ENCODE measurements at regions not wholly inside any gene's neighbourhood (a gene's known extent, or its start where the extent isn't known, plus 50 kb on each side); places are given as distances from the start of the nearest gene placed in this dataset.

GRCh38 chr12:130240831-130241590 is 78.7 kb downstream of the FZD10 start:
- Histone ChIP-seq H3K9ac (ENCODE audit: low read length) (no peak overlapping the region), H3K9me3 (ENCODE audit: control insufficient read depth, low read length) (no peaks in the 10 kb centered on the region), H3K4me3 (ENCODE audit: low read length) (no peak overlapping the region), H3K4me1 (ENCODE audit: control insufficient read depth, insufficient read depth, low read length) (no peaks in the 10 kb centered on the region), H3K36me3 (ENCODE audit: control insufficient read depth, insufficient read depth, low read length) (no peaks in the 10 kb centered on the region), H3K27me3 (ENCODE audit: control insufficient read depth, insufficient read depth, low read length) (no peaks in the 10 kb centered on the region)

GRCh38 chr12:130242506-130242905 is 80.2 kb downstream of the FZD10 start:
- Histone ChIP-seq H3K4me1 (ENCODE audit: control insufficient read depth, insufficient read depth, low read length) (no peaks in the 10 kb centered on the region), H3K27me3 (ENCODE audit: control insufficient read depth, insufficient read depth, low read length) (no peaks in the 10 kb centered on the region), H3K36me3 (ENCODE audit: control insufficient read depth, insufficient read depth, low read length) (no peaks in the 10 kb centered on the region), H3K9ac (ENCODE audit: low read length) (no peak overlapping the region), H3K9me3 (ENCODE audit: control insufficient read depth, low read length) (no peaks in the 10 kb centered on the region), H3K4me3 (ENCODE audit: low read length) (no peak overlapping the region)

GRCh38 chr12:130245251-130245650 is 83.0 kb downstream of the FZD10 start:
- H3K4me1 ChIP-seq (ENCODE audit: control insufficient read depth, insufficient read depth, low read length): no peaks in the 10 kb centered on the region
- H3K4me3 ChIP-seq (ENCODE audit: low read length): no peak overlapping the region
- H3K9me3 ChIP-seq (ENCODE audit: control insufficient read depth, low read length): no peaks in the 10 kb centered on the region
- H3K9ac ChIP-seq (ENCODE audit: low read length): no peak overlapping the region
- no peaks in the 10 kb centered on the region for H3K36me3 ChIP-seq (ENCODE audit: control insufficient read depth, insufficient read depth, low read length)
- H3K27me3 ChIP-seq (ENCODE audit: control insufficient read depth, insufficient read depth, low read length): no peaks in the 10 kb centered on the region

GRCh38 chr12:130246560-130246959 is 84.3 kb downstream of the FZD10 start:
- Histone ChIP-seq H3K4me3 (ENCODE audit: low read length) (no peak overlapping the region), H3K9ac (ENCODE audit: low read length) (no peak overlapping the region), H3K9me3 (ENCODE audit: control insufficient read depth, low read length) (no peaks in the 10 kb centered on the region), H3K4me1 (ENCODE audit: control insufficient read depth, insufficient read depth, low read length) (no peaks in the 10 kb centered on the region), H3K27me3 (ENCODE audit: control insufficient read depth, insufficient read depth, low read length) (no peaks in the 10 kb centered on the region), H3K36me3 (ENCODE audit: control insufficient read depth, insufficient read depth, low read length) (no peaks in the 10 kb centered on the region)

- no peak overlapping the region for H3K9ac ChIP-seq (ENCODE audit: low read length)
- no peaks in the 10 kb centered on the region for H3K27me3 ChIP-seq (ENCODE audit: control insufficient read depth, insufficient read depth, low read length)
- no peaks in the 10 kb centered on the region for H3K36me3 ChIP-seq (ENCODE audit: control insufficient read depth, insufficient read depth, low read length)
- H3K4me1 ChIP-seq (ENCODE audit: control insufficient read depth, insufficient read depth, low read length): no peaks in the 10 kb centered on the region
- H3K4me3 ChIP-seq (ENCODE audit: low read length): no peak overlapping the region
- H3K9me3 ChIP-seq (ENCODE audit: control insufficient read depth, low read length): no peaks in the 10 kb centered on the region
Observed at GRCh38 chr12:130247634-130248237, 85.5 kb downstream of the FZD10 start.

- H3K9ac ChIP-seq (ENCODE audit: low read length): no peak overlapping the region
Observed at GRCh38 chr12:130249376-130249775, 87.1 kb downstream of the FZD10 start.

GRCh38 chr12:130251236-130251780 is 86.4 kb upstream of the PIWIL1 start:
- Histone ChIP-seq H3K4me3 (ENCODE audit: low read length) (no peak overlapping the region), H3K27me3 (ENCODE audit: control insufficient read depth, insufficient read depth, low read length) (no peaks in the 10 kb centered on the region), H3K36me3 (ENCODE audit: control insufficient read depth, insufficient read depth, low read length) (no peaks in the 10 kb centered on the region), H3K4me1 (ENCODE audit: control insufficient read depth, insufficient read depth, low read length) (peaks cover 9% of the 10 kb centered on the region), H3K9ac (ENCODE audit: low read length) (no peak overlapping the region), H3K9me3 (ENCODE audit: control insufficient read depth, low read length) (no peaks in the 10 kb centered on the region)

More at GRCh38 chr12:130249376-130249775, 87.1 kb downstream of the FZD10 start:
- no peaks in the 10 kb centered on the region for H3K9me3 ChIP-seq (ENCODE audit: control insufficient read depth, low read length)
- H3K27me3 ChIP-seq (ENCODE audit: control insufficient read depth, insufficient read depth, low read length): no peaks in the 10 kb centered on the region
- H3K4me1 ChIP-seq (ENCODE audit: control insufficient read depth, insufficient read depth, low read length): no peaks in the 10 kb centered on the region
- no peaks in the 10 kb centered on the region for H3K36me3 ChIP-seq (ENCODE audit: control insufficient read depth, insufficient read depth, low read length)
- H3K4me3 ChIP-seq (ENCODE audit: low read length): no peak overlapping the region

- no peaks in the 10 kb centered on the region for H3K36me3 ChIP-seq (ENCODE audit: control insufficient read depth, insufficient read depth, low read length)
- H3K9me3 ChIP-seq (ENCODE audit: control insufficient read depth, low read length): no peaks in the 10 kb centered on the region
- peaks cover 9% of the 10 kb centered on the region for H3K4me1 ChIP-seq (ENCODE audit: control insufficient read depth, insufficient read depth, low read length)
- H3K27me3 ChIP-seq (ENCODE audit: control insufficient read depth, insufficient read depth, low read length): no peaks in the 10 kb centered on the region
- no peak overlapping the region for H3K4me3 ChIP-seq (ENCODE audit: low read length)
- no peak overlapping the region for H3K9ac ChIP-seq (ENCODE audit: low read length)
Observed at GRCh38 chr12:130253866-130254265, 83.8 kb upstream of the PIWIL1 start.

GRCh38 chr12:130254461-130255276 is 83.0 kb upstream of the PIWIL1 start:
- Histone ChIP-seq H3K9ac (ENCODE audit: low read length) (no peak overlapping the region), H3K9me3 (ENCODE audit: control insufficient read depth, low read length) (no peaks in the 10 kb centered on the region), H3K27me3 (ENCODE audit: control insufficient read depth, insufficient read depth, low read length) (peaks cover 1% of the 10 kb centered on the region), H3K4me3 (ENCODE audit: low read length) (no peak overlapping the region), H3K4me1 (ENCODE audit: control insufficient read depth, insufficient read depth, low read length) (peaks cover 9% of the 10 kb centered on the region), H3K36me3 (ENCODE audit: control insufficient read depth, insufficient read depth, low read length) (no peaks in the 10 kb centered on the region)

- peaks cover 4% of the 10 kb centered on the region for H3K27me3 ChIP-seq (ENCODE audit: control insufficient read depth, insufficient read depth, low read length)
- no peak overlapping the region for H3K9ac ChIP-seq (ENCODE audit: low read length)
- no peak overlapping the region for H3K4me3 ChIP-seq (ENCODE audit: low read length)
- peaks cover 12% of the 10 kb centered on the region for H3K4me1 ChIP-seq (ENCODE audit: control insufficient read depth, insufficient read depth, low read length)
- no peaks in the 10 kb centered on the region for H3K9me3 ChIP-seq (ENCODE audit: control insufficient read depth, low read length)
- no peaks in the 10 kb centered on the region for H3K36me3 ChIP-seq (ENCODE audit: control insufficient read depth, insufficient read depth, low read length)
Observed at GRCh38 chr12:130258863-130259262, 78.8 kb upstream of the PIWIL1 start.

- Histone ChIP-seq H3K27me3 (ENCODE audit: control insufficient read depth, insufficient read depth, low read length) (peaks cover 4% of the 10 kb centered on the region), H3K4me1 (ENCODE audit: control insufficient read depth, insufficient read depth, low read length) (peaks cover 5% of the 10 kb centered on the region), H3K9me3 (ENCODE audit: control insufficient read depth, low read length) (no peaks in the 10 kb centered on the region), H3K9ac (ENCODE audit: low read length) (no peak overlapping the region), H3K36me3 (ENCODE audit: control insufficient read depth, insufficient read depth, low read length) (no peaks in the 10 kb centered on the region), H3K4me3 (ENCODE audit: low read length) (no peak overlapping the region)
Observed at GRCh38 chr12:130263025-130263424, 74.7 kb upstream of the PIWIL1 start.

- peaks cover 5% of the 10 kb centered on the region for H3K4me1 ChIP-seq (ENCODE audit: control insufficient read depth, insufficient read depth, low read length)
- H3K27me3 ChIP-seq (ENCODE audit: control insufficient read depth, insufficient read depth, low read length): peaks cover 4% of the 10 kb centered on the region
- H3K9me3 ChIP-seq (ENCODE audit: control insufficient read depth, low read length): no peaks in the 10 kb centered on the region
- H3K9ac ChIP-seq (ENCODE audit: low read length): no peak overlapping the region
- H3K4me3 ChIP-seq (ENCODE audit: low read length): no peak overlapping the region
- no peaks in the 10 kb centered on the region for H3K36me3 ChIP-seq (ENCODE audit: control insufficient read depth, insufficient read depth, low read length)
Observed at GRCh38 chr12:130263996-130264395, 73.7 kb upstream of the PIWIL1 start.
